ENCODE measurements at regions not wholly inside any gene's neighbourhood (a gene's known extent, or its start where the extent isn't known, plus 50 kb on each side); places are given as distances from the start of the nearest gene placed in this dataset.

DNA sequence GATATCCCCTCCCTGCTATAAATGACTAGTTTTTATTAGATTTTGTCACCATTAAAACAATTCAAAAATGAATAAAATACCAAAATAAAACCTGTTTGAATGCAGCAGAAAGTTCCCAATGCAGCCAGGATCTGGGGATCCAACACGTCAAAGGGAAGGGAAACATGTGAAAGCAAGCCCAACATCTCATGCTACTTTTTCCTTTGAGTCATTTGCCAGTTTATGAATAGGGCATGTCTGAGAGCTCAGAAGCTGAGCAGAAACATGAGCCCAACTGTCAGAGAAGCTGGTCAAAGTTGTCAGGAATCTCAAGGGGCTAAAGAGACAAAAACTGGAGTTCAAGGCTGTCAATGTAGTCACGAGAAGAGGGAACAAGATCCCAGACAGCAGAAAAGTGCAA lies 526.4 kb downstream of the KLF5 start:
- H3K4me1 ChIP-seq (ENCODE audit: insufficient read depth, poor library complexity, severe bottlenecking), result peaks cover 4% of the 10 kb centered on the region
- H3K9me3 ChIP-seq (ENCODE audit: severe bottlenecking), result no peaks in the 10 kb centered on the region
- no peak overlapping the region for H3K4me3 ChIP-seq (ENCODE audit: severe bottlenecking)
- no peak for DNase-seq (ENCODE audit: low spot score)
- H3K27ac ChIP-seq (ENCODE audit: poor library complexity, severe bottlenecking), result no peak overlapping the region
- no peaks in the 10 kb centered on the region for H3K27me3 ChIP-seq (ENCODE audit: insufficient read depth, poor library complexity, severe bottlenecking)
- TF ChIP-seq, protein P1, sequence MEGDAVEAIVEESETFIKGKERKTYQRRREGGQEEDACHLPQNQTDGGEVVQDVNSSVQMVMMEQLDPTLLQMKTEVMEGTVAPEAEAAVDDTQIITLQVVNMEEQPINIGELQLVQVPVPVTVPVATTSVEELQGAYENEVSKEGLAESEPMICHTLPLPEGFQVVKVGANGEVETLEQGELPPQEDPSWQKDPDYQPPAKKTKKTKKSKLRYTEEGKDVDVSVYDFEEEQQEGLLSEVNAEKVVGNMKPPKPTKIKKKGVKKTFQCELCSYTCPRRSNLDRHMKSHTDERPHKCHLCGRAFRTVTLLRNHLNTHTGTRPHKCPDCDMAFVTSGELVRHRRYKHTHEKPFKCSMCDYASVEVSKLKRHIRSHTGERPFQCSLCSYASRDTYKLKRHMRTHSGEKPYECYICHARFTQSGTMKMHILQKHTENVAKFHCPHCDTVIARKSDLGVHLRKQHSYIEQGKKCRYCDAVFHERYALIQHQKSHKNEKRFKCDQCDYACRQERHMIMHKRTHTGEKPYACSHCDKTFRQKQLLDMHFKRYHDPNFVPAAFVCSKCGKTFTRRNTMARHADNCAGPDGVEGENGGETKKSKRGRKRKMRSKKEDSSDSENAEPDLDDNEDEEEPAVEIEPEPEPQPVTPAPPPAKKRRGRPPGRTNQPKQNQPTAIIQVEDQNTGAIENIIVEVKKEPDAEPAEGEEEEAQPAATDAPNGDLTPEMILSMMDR (IDR thresholded peaks at IDR 0.05; ENCODE audit: poor library complexity, severe bottlenecking), result no peak
- no peak for ATAC-seq (ENCODE audit: low read depth)
- H3K36me3 ChIP-seq (ENCODE audit: low read depth), result no peaks in the 10 kb centered on the region

DNA sequence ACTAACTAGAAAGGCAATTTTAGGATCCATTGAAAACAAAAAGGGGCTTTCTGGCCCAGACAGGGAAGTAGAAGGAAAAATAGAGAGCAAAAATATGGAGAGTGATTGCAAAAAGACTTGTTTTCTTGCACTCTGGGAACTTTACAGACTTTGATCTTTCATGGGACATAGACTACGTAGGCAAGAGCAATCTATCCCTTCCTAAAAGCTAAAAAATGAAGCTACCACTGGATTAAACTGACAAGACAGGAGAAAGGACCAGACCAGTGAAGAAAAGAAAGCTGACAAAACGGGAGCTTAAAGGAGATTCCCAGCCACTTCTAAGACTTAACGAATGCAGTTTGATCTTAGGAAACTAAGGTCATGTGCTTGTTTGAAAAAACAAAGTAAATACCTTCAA lies 524.5 kb downstream of the KLF5 start:
- ATAC-seq (ENCODE audit: low read depth) (no peak), DNase-seq (ENCODE audit: low spot score) (no peak)
- TF ChIP-seq, protein P1 (IDR thresholded peaks at IDR 0.05; ENCODE audit: poor library complexity, severe bottlenecking), result no peak

DNA sequence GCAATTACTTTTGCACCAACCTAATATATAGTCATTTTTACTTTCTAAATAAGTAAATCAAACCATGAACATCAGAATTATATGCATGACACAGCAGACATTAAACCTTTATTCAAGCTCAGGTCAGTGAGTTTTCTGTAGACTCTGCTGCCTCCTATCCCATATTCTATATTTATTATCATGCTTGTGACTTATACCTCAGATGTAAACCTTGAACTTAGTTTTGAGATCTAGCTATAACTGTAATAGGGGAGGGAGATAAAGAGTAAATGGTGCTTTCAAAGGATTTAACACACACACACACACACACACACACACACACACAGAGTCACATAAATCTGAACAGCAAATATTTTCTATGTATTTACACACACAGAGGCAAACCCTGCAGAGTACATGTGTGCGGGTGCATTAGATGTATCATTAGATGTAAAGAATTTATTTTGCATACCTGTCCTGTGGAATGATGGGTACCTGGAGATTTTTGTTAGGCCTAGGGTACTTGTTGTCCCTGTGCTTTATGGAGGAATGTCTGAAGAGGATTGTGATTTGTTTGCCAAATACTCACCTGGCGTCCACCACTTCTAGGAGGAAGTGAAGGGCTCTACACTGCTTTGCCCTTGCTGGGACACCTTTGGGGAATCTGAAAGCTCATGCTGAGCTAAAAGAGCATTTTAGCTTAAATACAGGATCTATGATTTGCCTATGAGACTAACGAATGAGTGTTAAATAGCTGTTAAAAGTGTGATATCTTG lies 521.9 kb downstream of the KLF5 start:
- no peaks in the 10 kb centered on the region for H3K9me3 ChIP-seq (ENCODE audit: severe bottlenecking)
- ATAC-seq (ENCODE audit: low read depth) (no peak), DNase-seq (ENCODE audit: low spot score) (no peak)
- no peaks in the 10 kb centered on the region for H3K36me3 ChIP-seq (ENCODE audit: low read depth)
- TF ChIP-seq, protein P1 (IDR thresholded peaks at IDR 0.05; ENCODE audit: poor library complexity, severe bottlenecking), result no peak
- H3K4me1 ChIP-seq (ENCODE audit: insufficient read depth, poor library complexity, severe bottlenecking), result peaks cover 4% of the 10 kb centered on the region
- no peaks in the 10 kb centered on the region for H3K27me3 ChIP-seq (ENCODE audit: insufficient read depth, poor library complexity, severe bottlenecking)
- no peak overlapping the region for H3K27ac ChIP-seq (ENCODE audit: poor library complexity, severe bottlenecking)
- no peak overlapping the region for H3K4me3 ChIP-seq (ENCODE audit: severe bottlenecking)

More for the DNA sequence above, 524.5 kb downstream of the KLF5 start:
- H3K4me3 ChIP-seq (ENCODE audit: severe bottlenecking), result no peak overlapping the region
- H3K27ac ChIP-seq (ENCODE audit: poor library complexity, severe bottlenecking), result no peak overlapping the region
- no peaks in the 10 kb centered on the region for H3K9me3 ChIP-seq (ENCODE audit: severe bottlenecking)
- no peaks in the 10 kb centered on the region for H3K27me3 ChIP-seq (ENCODE audit: insufficient read depth, poor library complexity, severe bottlenecking)
- H3K36me3 ChIP-seq (ENCODE audit: low read depth), result no peaks in the 10 kb centered on the region
- peaks cover 4% of the 10 kb centered on the region for H3K4me1 ChIP-seq (ENCODE audit: insufficient read depth, poor library complexity, severe bottlenecking)

DNA sequence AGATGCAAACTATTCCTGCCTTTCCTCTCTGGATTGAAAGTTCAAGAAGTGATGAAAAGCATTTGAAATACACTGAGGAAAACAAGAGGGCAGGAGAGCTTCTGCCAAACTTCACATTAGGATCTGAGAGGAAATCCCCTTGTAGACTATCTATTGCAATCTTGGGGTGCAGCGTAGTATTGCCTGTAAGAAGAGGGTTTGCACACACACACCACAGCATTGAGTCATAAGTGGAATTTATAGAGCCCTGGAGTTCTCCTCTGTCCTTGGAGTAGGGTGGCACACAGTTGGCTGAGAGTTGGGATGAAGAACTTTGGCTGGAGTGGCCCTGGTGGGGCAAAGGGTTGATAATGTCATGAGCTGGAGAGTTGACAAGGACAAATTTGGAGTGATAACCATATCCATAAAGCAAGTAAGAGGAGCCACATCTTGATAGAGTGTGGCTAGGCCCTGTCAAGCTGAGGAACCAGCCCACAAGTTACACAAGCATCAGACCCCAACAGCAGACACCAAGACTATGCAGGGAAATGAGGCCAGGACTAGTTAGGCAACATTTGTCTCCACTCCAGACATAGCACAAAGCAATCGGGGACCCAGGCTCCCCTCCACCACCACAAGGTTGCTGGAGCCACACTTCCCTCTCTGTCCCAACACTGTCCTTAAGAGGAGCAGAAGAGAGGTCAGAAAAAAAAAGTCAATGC lies 520.9 kb downstream of the KLF5 start:
- Histone ChIP-seq H3K36me3 (ENCODE audit: low read depth) (no peaks in the 10 kb centered on the region), H3K27ac (ENCODE audit: poor library complexity, severe bottlenecking) (no peak overlapping the region), H3K4me3 (ENCODE audit: severe bottlenecking) (no peak overlapping the region), H3K9me3 (ENCODE audit: severe bottlenecking) (no peaks in the 10 kb centered on the region), H3K27me3 (ENCODE audit: insufficient read depth, poor library complexity, severe bottlenecking) (no peaks in the 10 kb centered on the region), H3K4me1 (ENCODE audit: insufficient read depth, poor library complexity, severe bottlenecking) (no peaks in the 10 kb centered on the region)
- TF ChIP-seq, protein P1 (IDR thresholded peaks at IDR 0.05; ENCODE audit: poor library complexity, severe bottlenecking), result no peak
- ATAC-seq (ENCODE audit: low read depth) (no peak), DNase-seq (ENCODE audit: low spot score) (no peak)
